Fibroblast of lung (primary cell): ENCODE measurements at regions not wholly inside any gene's neighbourhood (a gene's known extent, or its start where the extent isn't known, plus 50 kb on each side); places are given as distances from the start of the nearest gene placed in this dataset.

Experiments
- DNase-seq, 2 donors: peaks; one replicate each; pipeline versions ENCODE4 v3.0.0 to v3.0.0-alpha.2; 2010; ENCODE audit warnings: low read depth in 2 of 2
- H2AFZ ChIP-seq: 2 replicates; pipeline ENCODE4 v1.5.1; 2012; ENCODE audit warnings: low read length, control low read depth, inconsistent platforms
- H3K27ac ChIP-seq: 2 replicates; pipeline ENCODE4 v1.5.1; 2011; ENCODE audit warnings: low read length, control low read depth; ENCODE audit not compliant: insufficient read depth
- H3K27me3 ChIP-seq: 2 replicates; pipeline ENCODE4 v1.5.1; 2011; ENCODE audit warnings: mild to moderate bottlenecking, low read length; ENCODE audit not compliant: control insufficient read depth, insufficient read depth
- H3K36me3 ChIP-seq: 2 replicates; pipeline ENCODE4 v1.5.1; 2011; ENCODE audit warnings: low read length; ENCODE audit not compliant: control insufficient read depth, insufficient read depth
- H3K4me1 ChIP-seq: 2 replicates; pipeline ENCODE4 v1.5.1; 2011; ENCODE audit warnings: low read length; ENCODE audit not compliant: control insufficient read depth, insufficient read depth; ENCODE audit errors: extremely low read depth
- H3K4me2 ChIP-seq: 2 replicates; pipeline ENCODE4 v1.5.1; 2011; ENCODE audit warnings: low read length, control low read depth; ENCODE audit not compliant: insufficient read depth; ENCODE audit errors: extremely low read depth
- H3K4me3 ChIP-seq, 4 experiments: fragments of 200-600 bp in 1 of 4; sonication (generic) in 1 of 4; replicated peaks in 1 of 4; 2 replicates each; pipeline ENCODE4 v1.5.1; 2011 to 2016; ENCODE audit warnings: low read length in 4 of 4, low read depth in 3 of 4, mild to moderate bottlenecking in 3 of 4, control low read depth in 2 of 4, inconsistent platforms in 1 of 4, mixed read lengths in 1 of 4; ENCODE audit not compliant: insufficient read depth in 1 of 4; ENCODE audit errors: control extremely low read depth in 1 of 4
- H3K79me2 ChIP-seq: 2 replicates; pipeline ENCODE4 v1.5.1; 2012; ENCODE audit warnings: mild to moderate bottlenecking, low read length, inconsistent platforms; ENCODE audit not compliant: control insufficient read depth, insufficient read depth
- H3K9ac ChIP-seq: 2 replicates; pipeline ENCODE4 v1.5.1; 2011; ENCODE audit warnings: mild to moderate bottlenecking, low read length, control low read depth; ENCODE audit not compliant: insufficient read depth
- H3K9me3 ChIP-seq: 2 replicates; pipeline ENCODE4 v1.5.1; 2012; ENCODE audit warnings: low read depth, low read length; ENCODE audit not compliant: control insufficient read depth, insufficient read depth
- H4K20me1 ChIP-seq: 2 replicates; pipeline ENCODE4 v1.5.1; 2011; ENCODE audit warnings: low read length; ENCODE audit not compliant: control insufficient read depth, insufficient read depth; ENCODE audit errors: extremely low read depth
- CTCF ChIP-seq, 2 donors: IDR thresholded peaks in 1 of 2; conservative IDR thresholded peaks in 1 of 2; 1 replicate in 1 of 2; 2 replicates in 1 of 2; pipeline ENCODE4 v1.5.1; 2011 to 2012; ENCODE audit warnings: low read length in 2 of 2, control low read depth in 1 of 2, inconsistent platforms in 1 of 2, low read depth in 1 of 2, mild to moderate bottlenecking in 1 of 2
- EZH2 ChIP-seq: IDR thresholded peaks from 2 replicates; pipeline ENCODE4 v1.5.1; 2012; ENCODE audit warnings: low read length, control low read depth, mild to moderate bottlenecking; ENCODE audit errors: missing control alignments

DNA sequence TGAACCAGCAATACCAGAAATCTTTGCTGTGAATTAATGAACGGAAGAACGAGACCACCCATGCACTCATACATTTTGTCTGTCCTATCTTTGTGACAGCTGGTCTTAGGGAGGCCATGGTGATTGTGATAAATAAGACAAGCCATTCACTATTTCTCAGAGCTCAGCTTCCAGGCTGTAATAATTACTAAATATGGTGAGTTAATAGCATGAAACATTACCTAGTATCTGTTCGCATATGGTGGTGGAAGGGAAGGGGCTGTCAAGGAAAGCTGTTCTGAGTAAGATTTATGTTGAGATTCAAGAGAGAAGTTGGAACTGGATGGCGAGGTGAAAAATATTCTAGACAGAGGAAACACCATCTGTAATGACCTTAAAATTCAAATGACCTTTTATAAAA, 719.0 kb upstream of the ZNF385D start:
- Histone ChIP-seq H3K79me2 (no peaks in the 10 kb centered on the region), H4K20me1 (no peaks in the 10 kb centered on the region), H3K4me1 (no peaks in the 10 kb centered on the region), H3K4me3 (no peak overlapping the region), H3K9me3 (no peaks in the 10 kb centered on the region), H3K27me3 (no peaks in the 10 kb centered on the region), H3K4me2 (no peak overlapping the region), H2AFZ (no peak overlapping the region), H3K27ac (no peak overlapping the region), H3K9ac (no peak overlapping the region), H3K36me3 (no peaks in the 10 kb centered on the region)
- no peak for TF ChIP-seq EZH2
- TF ChIP-seq CTCF (conservative IDR thresholded peaks at IDR 0.05 in 1 of 2, IDR thresholded peaks at IDR 0.05 in 1 of 2; ENCODE audit: low read depth in 1 of 2, low read length in 2 of 2): no peak
- DNase-seq: no peak

DNA sequence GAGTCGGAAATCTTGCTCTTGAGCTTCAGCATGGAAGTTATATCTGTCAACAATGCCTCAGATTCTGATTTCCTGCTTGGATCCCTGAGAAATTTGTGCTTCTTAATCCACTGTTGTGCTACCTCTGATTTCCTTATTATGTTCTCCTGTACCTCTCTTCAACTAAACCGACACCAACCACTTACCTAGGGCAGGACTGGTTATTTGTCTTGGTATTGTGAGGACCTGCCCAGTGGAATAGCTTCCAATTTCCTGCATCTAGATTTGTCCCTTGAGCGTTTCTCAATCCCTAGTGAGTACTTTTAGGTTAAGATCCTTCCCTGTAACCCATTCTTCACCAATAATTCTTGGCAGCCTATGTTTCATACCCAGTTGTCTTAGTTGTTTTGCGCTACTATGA, 720.5 kb upstream of the ZNF385D start:
- TF ChIP-seq EZH2 (no peak), CTCF (conservative IDR thresholded peaks at IDR 0.05 in 1 of 2, IDR thresholded peaks at IDR 0.05 in 1 of 2; ENCODE audit: low read depth in 1 of 2, low read length in 2 of 2) (no peak)
- no peaks in the 10 kb centered on the region for H4K20me1 ChIP-seq
- no peaks in the 10 kb centered on the region for H3K36me3 ChIP-seq
- H3K9me3 ChIP-seq: no peaks in the 10 kb centered on the region
- H3K4me3 ChIP-seq: no peak overlapping the region
- no peaks in the 10 kb centered on the region for H3K4me1 ChIP-seq
- DNase-seq: no peak
- no peak overlapping the region for H3K27ac ChIP-seq
- H2AFZ ChIP-seq: no peak overlapping the region
- H3K4me2 ChIP-seq: no peak overlapping the region
- no peak overlapping the region for H3K9ac ChIP-seq
- H3K79me2 ChIP-seq: no peaks in the 10 kb centered on the region
- no peaks in the 10 kb centered on the region for H3K27me3 ChIP-seq

DNA sequence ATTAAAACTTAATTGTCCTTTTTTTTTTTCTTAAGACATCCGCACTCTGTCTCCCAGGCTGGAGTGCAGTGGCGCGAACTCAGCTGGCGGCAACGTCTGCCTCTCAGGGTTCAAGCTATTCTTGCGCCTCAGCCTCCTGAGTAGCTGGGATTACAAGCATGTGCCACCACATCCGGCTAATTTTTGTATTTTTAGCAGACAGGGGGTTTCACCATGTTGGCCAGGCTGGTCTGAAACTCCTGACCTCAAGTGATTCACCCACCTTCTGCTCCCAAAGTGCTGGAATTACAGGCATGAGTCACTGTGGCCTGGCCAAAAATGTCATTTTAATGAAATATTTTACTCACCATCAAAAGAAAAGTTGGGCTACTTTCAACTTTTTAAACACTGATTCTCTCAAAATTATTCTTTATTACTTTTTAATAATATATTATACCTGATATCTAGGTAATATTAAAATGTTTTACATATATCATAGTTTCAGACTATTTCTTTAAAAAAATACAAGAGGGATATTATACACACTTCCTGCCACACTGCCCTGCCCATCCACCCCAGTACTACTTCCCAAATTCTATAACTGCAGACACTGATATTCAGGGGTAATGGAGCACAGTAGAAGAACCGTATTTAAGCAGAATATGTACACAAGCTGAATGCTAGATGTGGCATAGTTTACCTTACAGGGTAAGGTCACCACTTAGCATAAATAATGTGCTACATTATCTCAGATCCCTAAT, 723.9 kb upstream of the ZNF385D start:
- DNase-seq: peak; percentile 71 to 81
- no peak overlapping the region for H2AFZ ChIP-seq
- H3K27ac ChIP-seq: no peak overlapping the region
- H3K4me3 ChIP-seq: no peak overlapping the region
- TF ChIP-seq CTCF (conservative IDR thresholded peaks at IDR 0.05 in 1 of 2, IDR thresholded peaks at IDR 0.05 in 1 of 2; ENCODE audit: low read depth in 1 of 2, low read length in 2 of 2) (no peak), EZH2 (no peak)
- no peaks in the 10 kb centered on the region for H3K9me3 ChIP-seq
- H4K20me1 ChIP-seq: no peaks in the 10 kb centered on the region
- H3K79me2 ChIP-seq: no peaks in the 10 kb centered on the region
- H3K27me3 ChIP-seq: no peaks in the 10 kb centered on the region
- no peaks in the 10 kb centered on the region for H3K4me1 ChIP-seq
- H3K4me2 ChIP-seq: no peak overlapping the region
- H3K9ac ChIP-seq: no peak overlapping the region
- H3K36me3 ChIP-seq: no peaks in the 10 kb centered on the region
